ENCODE measurements at regions not wholly inside any gene's neighbourhood (a gene's known extent, or its start where the extent isn't known, plus 50 kb on each side); places are given as distances from the start of the nearest gene placed in this dataset.
A peak's percentile ranks its signal among the peaks of the same experiment; 100 is the strongest.

GRCh38 chr17:77009877-77010276 is 130.9 kb upstream of the SEC14L1 start:
- 84 to 91% methylated on average over 2 of the region's 2 CpGs for WGBS, 2 donors
- Histone ChIP-seq H3K36me3 (ENCODE audit: low read depth, missing control alignments) (no peaks in the 10 kb centered on the region), H3K4me1 (no peaks in the 10 kb centered on the region), H3K27ac (no peak overlapping the region), H3K27me3 (no peaks in the 10 kb centered on the region), H3K9me3 (no peaks in the 10 kb centered on the region), H3K4me3 (no peak overlapping the region)
- intact Hi-C loops (cut with DNase I; ENCODE audit: low total_unique reads): no loop called here
- DNase-seq: no peak
- TF ChIP-seq POLR2A (IDR thresholded peaks at IDR 0.05) (no peak), CTCF (IDR thresholded peaks at IDR 0.05) (no peak)

- no peaks in the 10 kb centered on the region for H3K4me1 ChIP-seq
- no peak overlapping the region for H3K4me3 ChIP-seq
- intact Hi-C loops (cut with DNase I; ENCODE audit: low total_unique reads): no loop called here
- no peak overlapping the region for H3K27ac ChIP-seq
- TF ChIP-seq CTCF (IDR thresholded peaks at IDR 0.05): no peak
- TF ChIP-seq POLR2A (IDR thresholded peaks at IDR 0.05): no peak
- H3K27me3 ChIP-seq: no peaks in the 10 kb centered on the region
- no peak for DNase-seq
- H3K9me3 ChIP-seq: no peaks in the 10 kb centered on the region
- H3K36me3 ChIP-seq (ENCODE audit: low read depth, missing control alignments): no peaks in the 10 kb centered on the region
These were observed 130.1 kb upstream of the SEC14L1 start for GRCh38 chr17:77010667-77011066.

GRCh38 chr17:77011173-77012011 is 129.4 kb upstream of the SEC14L1 start:
- no peak overlapping the region for H3K4me3 ChIP-seq
- TF ChIP-seq CTCF (IDR thresholded peaks at IDR 0.05): peak; percentile 35 to 51 (median 41)
- TF ChIP-seq POLR2A (IDR thresholded peaks at IDR 0.05): no peak
- no peak overlapping the region for H3K27ac ChIP-seq
- no peaks in the 10 kb centered on the region for H3K27me3 ChIP-seq
- no peaks in the 10 kb centered on the region for H3K36me3 ChIP-seq (ENCODE audit: low read depth, missing control alignments)
- intact Hi-C loops (cut with DNase I; ENCODE audit: low total_unique reads): no loop called here
- no peaks in the 10 kb centered on the region for H3K9me3 ChIP-seq
- DNase-seq: peak; percentile 75
- H3K4me1 ChIP-seq: no peaks in the 10 kb centered on the region
- 72 to 75% methylated on average over 7 of the region's 7 CpGs for WGBS, 2 donors

DNA sequence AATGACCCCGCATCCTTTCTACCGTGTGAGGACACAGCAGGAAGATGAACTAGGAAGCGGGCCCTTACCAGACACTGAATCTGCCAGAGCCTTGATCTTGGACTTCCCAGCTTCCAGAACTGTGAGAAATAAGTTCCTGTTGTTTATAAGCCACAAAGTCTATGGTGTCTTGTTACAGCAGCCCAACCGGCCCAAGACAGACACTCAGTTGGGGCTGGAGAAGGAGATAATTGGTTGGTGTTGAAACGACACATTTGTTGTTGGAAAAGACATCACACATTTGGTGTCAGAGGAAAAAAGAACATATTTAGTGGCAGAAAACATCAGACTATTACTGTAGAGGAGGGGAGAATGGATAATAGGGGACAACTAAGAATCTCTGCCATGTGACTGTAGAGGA is 122.3 kb upstream of the SEC14L1 start:
- TF ChIP-seq CTCF (IDR thresholded peaks at IDR 0.05) (no peak), POLR2A (IDR thresholded peaks at IDR 0.05) (no peak)
- Histone ChIP-seq H3K4me3 (no peak overlapping the region), H3K4me1 (no peaks in the 10 kb centered on the region), H3K27me3 (no peaks in the 10 kb centered on the region), H3K9me3 (no peaks in the 10 kb centered on the region), H3K36me3 (ENCODE audit: low read depth, missing control alignments) (no peaks in the 10 kb centered on the region), H3K27ac (no peak overlapping the region)
- WGBS, 2 donors: 60% methylated on average over 5 of the region's 5 CpGs
- intact Hi-C loops (cut with DNase I; ENCODE audit: low total_unique reads): no loop called here
- no peak for DNase-seq

DNA sequence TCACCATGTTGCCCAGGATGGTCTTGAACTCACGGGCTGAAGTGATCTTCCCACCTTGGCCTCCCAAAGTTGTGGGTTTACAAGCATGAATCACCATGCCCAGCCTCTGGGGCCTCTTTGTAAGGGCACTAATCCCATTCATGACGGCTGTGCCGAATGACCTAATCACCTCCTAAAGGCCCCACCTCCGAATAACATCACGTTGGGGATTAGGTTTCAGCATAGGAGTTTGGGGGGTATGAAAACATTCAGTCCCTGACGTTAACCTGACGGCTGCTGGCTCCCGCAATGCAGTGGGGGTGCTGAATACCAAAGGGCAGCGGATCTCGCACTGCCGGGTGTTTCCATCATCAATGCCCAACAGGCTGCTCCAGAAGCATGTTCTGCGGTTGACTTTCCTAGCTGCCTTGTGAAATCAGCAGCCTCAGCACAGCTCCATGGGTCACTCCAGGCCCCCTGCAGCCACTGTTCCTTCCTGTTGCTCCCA is 120.8 kb upstream of the SEC14L1 start:
- TF ChIP-seq CTCF (IDR thresholded peaks at IDR 0.05) (no peak), POLR2A (IDR thresholded peaks at IDR 0.05) (no peak)
- DNase-seq: no peak
- Histone ChIP-seq H3K27ac (no peak overlapping the region), H3K4me3 (no peak overlapping the region), H3K36me3 (ENCODE audit: low read depth, missing control alignments) (no peaks in the 10 kb centered on the region), H3K9me3 (no peaks in the 10 kb centered on the region), H3K27me3 (no peaks in the 10 kb centered on the region), H3K4me1 (no peaks in the 10 kb centered on the region)
- 40 to 51% methylated on average over 5 to 12 of the region's 12 CpGs for WGBS, 2 donors
- intact Hi-C loops (cut with DNase I; ENCODE audit: low total_unique reads): no loop called here

Measured in testis (tissue), 2 donors.